ENCODE measurements at regions not wholly inside any gene's neighbourhood (a gene's known extent, or its start where the extent isn't known, plus 50 kb on each side); places are given as distances from the start of the nearest gene placed in this dataset.
"Not testable (repeated sequence)": the region's sequence is repeated elsewhere in the genome, so short reads cannot be mapped to it uniquely, and the experiment has no call there.

DNA sequence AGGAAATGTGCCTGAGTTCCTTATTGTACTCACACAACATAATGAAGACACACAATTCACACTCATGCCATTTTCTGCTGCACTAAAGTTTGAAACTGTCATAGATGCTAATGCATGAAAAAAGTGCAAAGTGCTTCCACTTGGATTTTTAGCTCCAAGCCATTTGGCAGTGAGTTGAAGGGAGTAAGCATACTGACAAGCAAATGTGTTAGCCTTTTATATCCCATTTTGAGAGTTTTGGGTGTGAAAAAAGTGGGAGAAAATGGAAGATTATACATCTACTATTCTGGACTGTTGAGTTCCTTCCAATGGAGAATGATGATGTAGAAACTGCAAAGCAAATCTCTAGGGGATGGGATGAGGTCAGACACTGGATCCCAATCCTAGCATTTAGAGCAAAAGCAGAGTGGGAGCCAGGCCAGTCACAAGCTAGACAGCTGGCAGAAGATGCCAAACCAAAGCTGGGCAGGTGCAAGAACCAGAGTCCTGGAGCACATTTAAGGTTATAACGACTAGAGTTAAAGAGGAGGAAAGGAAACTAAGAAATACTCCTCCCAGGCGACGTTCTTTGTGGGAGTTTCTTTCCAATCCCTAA is 216.8 kb downstream of the FBXO8 start:
- DNase-seq, result no peak

DNA sequence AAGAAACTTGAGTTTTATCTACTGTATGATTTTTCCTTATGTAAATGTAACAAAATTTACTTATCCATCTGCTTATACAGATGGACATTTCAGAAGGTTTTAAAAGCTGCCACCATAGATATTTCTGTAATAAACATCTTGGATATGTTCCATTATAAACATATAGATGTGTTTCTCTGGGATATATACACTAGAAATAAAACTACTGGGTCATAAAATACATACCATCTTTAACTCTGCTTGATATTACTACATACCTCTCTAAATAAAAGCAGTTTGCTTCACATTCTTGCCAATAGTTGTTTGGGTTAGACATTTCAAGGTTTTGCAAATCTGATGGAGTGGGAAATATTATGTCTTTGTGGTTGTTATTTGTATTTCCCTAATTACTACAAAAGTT is 220.6 kb downstream of the FBXO8 start:
- DNase-seq, result no peak

DNA sequence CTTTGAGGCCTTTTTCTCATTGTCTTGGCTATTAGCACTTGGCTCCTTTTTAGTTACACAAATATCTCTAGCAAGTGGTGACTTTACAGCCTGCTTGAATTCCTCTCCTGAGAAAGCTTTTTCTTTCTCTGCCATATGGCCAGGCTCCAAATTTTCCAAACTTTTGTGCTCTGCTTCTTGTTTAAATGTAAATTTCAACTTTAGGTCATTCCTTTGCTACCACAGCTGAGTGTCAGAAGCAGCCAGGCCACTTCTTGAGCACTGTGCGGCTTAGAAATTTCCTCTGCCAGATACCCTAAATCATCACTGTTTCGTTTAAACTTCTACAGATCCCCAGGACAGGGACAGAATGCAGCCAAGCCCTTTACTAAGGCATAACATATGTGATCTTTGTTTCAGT is 222.4 kb downstream of the FBXO8 start:
- DNase-seq, result no peak

- DNase-seq, result no peak
These were observed 224.6 kb downstream of the FBXO8 start for GRCh38 chr4:174058846-174059245.

GRCh38 chr4:174056959-174057358 is 226.5 kb downstream of the FBXO8 start:
- DNase-seq, result no peak

DNA sequence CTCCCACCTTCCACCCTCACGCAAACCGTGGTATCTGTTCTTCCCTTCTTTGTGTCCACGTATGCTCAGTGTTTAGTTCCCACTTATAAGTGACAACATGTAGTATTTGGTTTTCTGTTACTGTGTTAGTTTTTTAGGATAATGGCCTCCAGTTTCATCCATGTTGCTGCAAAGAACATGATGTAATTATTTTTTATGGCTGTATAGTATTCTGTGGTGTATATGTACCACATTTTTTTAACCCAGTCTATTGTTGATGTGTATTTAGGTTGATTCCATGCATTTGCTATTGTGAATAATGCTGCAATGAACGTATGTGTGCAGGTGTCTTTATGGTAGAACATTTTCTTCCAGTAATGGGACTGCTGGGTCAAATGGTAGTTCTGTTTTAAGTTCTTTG is 228.1 kb downstream of the FBXO8 start:
- no peak for DNase-seq

DNA sequence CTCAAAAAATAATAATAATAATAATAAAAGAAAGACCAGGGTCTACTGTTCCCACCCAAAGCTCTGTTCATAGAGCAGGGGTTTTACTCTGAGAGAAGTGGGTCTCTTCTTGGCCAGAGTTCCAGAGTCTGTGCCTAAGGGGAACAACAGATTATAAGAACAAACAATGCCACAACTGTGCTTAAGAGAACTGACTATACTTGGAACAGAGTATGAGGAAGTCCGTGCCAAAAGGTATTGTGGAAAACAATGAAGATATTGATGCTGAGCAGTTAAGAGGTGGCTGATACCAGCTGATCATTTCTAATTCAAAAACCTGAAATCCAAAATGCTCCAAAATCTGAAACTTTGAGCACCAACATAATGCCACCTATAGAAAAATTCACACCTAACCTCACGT is 229.6 kb downstream of the FBXO8 start:
- DNase-seq, result no peak

- no peak for DNase-seq
These were observed 236.1 kb downstream of the FBXO8 start for GRCh38 chr4:174047363-174047762.

DNA sequence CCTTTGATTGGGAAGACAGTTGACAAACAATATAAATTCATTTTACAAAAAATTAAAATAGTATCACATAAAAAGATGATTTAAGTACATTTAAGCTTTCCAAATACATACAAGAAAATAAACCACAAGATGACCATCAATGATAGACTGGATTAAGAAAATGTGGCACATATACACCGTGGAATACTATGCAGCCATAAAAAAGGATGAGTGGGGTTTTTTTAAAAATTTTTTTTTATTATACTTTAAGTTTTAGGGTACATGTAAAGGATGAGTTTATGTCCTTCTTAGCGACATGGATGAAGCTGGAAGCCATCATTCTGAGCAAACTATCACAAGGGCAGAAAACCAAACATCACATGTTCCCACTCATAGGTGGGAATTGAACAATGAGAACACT is 237.6 kb downstream of the FBXO8 start:
- not testable (repeated sequence) for DNase-seq

- DNase-seq, result no peak
These were observed 238.1 kb downstream of the FBXO8 start for GRCh38 chr4:174045381-174045780.

DNA sequence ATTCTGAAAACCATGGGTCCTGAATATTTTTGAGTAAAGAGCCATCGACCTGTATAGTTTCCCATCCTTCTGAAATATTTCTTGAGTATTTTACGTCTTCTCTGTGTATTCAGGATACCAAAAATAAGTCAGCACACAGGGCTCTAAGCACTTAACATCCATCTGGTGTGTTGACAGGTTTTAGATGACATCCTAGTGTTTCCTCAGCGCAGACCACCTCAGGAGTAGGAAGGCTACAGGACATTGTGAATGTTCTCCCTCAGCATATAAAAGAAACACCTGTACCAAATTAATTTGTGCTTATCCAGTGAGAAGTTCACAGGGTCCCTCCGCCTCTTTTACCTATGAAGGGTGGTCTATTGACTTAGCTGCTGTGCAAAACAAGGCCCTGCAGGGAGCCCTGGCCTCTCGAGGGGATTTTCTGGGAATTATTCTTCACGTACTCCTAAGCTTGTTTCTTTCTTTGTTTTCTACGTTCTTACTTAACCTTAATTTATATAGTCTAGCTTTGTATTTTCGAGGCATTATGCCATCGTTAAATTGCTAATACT is 241.8 kb downstream of the FBXO8 start:
- no peak for DNase-seq

- DNase-seq, result no peak
These were observed 243.2 kb downstream of the FBXO8 start for GRCh38 chr4:174040287-174040686.

- DNase-seq, result no peak
These were observed 245.0 kb downstream of the FBXO8 start for GRCh38 chr4:174038481-174038880.

DNA sequence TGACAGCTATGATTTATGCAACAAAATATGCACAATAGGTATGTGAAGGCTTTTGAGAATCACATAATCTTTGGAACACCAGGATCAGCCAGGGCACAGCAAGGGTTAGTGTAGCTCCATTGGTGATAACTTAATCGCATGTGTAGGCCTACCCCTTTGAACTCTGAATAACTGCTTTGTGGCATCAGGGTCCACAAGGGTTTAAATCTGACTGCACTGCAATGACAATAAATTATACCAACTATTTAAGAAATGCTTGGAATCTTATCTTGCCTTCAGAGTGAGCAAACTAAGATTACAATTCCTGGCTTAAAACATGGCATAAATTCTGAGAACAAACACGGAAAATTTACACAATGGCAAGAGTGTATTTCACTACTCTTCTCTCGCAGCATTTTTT is 245.8 kb downstream of the FBXO8 start:
- no peak for DNase-seq

- DNase-seq, result no peak
These were observed 246.4 kb downstream of the FBXO8 start for GRCh38 chr4:174037049-174037448.

GRCh38 chr4:174036576-174036975 is 246.9 kb downstream of the FBXO8 start:
- DNase-seq, result no peak

- DNase-seq, result no peak
These were observed 247.4 kb downstream of the FBXO8 start for GRCh38 chr4:174036111-174036510.

DNA sequence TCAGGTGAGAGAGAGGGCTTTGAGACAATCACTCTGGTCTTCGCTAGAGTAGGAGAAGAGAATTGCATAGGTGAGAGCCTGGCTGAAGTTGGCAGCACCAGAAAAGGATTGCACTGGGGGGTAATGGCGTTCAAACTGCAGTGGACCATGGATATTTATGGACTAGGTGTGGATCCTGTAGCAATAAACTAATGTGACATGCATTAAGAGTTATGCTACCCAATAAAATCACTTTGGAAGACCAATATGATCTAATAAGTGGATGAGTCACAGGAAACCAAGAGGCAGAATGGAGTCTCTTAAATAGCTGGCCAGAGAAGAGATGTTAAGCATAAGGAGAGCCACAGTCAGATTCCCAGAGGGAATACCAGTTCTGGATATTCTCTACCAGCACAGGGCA is 259.8 kb downstream of the FBXO8 start:
- DNase-seq, result no peak

DNA sequence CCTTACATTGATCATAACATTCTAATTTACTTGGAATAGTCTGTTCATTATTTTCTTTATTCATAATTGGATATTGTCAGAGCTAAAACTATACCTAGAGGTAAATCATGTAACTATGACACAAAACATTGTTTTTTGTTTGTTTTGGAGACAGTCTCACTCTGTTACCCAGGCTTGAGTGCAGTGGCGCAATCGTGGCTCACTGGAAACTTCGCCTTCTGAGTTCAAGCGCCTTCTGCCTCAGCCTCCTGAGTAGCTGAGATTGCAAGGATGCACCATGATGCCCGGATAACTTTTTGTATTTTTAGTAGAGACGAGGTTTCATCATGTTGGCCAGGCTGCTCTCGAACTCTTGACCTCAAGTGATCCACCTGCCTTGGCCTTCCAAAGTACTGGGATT is 265.2 kb downstream of the FBXO8 start:
- DNase-seq, result no peak

DNA sequence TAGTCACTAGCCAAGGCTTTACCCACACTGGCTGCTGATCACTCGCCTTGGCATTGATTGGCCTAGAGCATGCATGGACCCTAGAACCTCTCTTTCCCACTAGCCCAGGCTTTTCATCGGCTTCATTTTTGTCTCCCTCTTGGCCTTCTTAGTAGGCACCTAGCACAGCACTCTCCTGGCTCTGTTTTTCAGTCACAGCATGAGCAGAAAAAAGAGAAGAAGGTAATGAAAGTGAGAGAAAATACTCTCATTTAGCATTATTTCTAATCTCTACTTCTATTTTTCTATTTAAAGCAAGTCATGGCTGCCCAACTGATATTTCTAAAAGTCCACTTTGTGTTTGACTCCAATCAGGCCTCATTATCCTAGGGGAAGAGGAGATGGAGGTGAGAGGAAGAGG is 267.2 kb downstream of the FBXO8 start:
- no peak for DNase-seq

DNA sequence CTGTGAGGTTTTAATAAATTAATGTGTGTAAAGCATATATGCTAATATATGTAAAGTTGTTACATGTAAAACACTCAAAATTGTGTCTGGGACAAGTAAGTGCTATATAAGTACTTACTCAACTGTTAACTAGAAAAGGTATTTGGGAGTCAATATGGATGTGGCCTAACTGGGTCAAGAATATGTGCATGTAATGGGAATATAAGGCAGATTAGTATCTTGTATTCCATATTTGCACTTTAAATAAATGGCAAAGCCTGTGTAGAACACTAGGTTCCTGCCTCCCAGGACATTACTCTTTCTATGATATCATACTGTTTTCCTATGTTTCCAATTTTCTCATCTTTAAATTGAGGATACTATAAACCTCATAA is 270.6 kb downstream of the FBXO8 start:
- no peak for DNase-seq

GRCh38 chr4:174012135-174012885 is 271.2 kb downstream of the FBXO8 start:
- DNase-seq, result no peak

DNA sequence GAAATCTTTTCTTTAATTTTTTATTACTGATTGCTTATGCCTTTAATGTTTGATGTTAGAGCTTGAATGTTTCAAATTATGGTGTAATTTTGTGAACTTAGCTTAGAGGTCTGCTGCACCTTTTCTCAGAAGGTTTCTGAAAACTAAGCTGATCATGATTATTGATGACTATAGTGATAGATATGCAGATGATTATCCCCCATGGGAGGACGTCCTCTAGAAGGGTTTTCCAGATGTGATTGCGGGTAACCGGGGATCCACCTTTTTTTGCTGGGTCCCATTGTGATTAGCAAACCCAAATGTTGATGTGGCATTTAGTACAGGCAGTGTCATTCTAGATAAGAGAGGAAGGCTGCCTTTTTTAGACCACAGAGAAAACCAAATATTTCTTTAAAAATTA is 272.9 kb downstream of the FBXO8 start:
- no peak for DNase-seq

DNA sequence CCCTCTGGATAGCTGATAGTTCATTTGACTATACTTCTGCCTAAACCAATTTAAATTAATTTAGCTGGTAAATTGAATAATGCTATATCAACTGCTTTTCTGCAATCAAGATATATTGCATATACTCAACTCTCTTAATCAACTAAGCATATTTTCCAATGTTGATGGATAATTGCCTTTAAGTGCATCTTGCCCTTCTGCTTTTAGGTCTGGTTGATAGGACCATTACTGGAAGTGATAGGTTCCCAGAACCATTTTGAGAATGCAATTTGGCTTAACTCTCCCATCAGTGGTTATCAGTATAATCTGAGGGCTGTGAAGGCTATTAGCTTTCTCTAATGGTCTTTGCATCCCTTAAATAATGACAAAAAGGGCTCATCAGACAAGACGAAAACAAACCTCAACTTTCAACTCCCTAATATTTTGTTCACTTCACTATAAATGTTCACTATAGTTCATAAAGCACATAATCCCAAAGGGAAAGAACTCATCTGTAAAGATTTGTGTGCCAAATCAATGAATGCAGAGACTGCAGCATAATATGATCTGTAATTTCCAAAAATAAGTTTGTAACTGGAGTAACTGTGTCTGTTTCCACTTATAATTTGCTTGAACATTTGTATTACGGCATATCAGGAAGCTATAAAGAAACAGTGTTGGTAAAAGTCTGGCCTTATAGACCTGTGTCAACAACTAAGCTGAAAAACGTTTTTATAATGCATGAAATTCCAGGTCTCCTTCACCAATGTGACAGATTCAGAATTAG is 273.6 kb downstream of the FBXO8 start:
- DNase-seq, result no peak
